ENCODE measurements at regions not wholly inside any gene's neighbourhood (a gene's known extent, or its start where the extent isn't known, plus 50 kb on each side); places are given as distances from the start of the nearest gene placed in this dataset.

DNA sequence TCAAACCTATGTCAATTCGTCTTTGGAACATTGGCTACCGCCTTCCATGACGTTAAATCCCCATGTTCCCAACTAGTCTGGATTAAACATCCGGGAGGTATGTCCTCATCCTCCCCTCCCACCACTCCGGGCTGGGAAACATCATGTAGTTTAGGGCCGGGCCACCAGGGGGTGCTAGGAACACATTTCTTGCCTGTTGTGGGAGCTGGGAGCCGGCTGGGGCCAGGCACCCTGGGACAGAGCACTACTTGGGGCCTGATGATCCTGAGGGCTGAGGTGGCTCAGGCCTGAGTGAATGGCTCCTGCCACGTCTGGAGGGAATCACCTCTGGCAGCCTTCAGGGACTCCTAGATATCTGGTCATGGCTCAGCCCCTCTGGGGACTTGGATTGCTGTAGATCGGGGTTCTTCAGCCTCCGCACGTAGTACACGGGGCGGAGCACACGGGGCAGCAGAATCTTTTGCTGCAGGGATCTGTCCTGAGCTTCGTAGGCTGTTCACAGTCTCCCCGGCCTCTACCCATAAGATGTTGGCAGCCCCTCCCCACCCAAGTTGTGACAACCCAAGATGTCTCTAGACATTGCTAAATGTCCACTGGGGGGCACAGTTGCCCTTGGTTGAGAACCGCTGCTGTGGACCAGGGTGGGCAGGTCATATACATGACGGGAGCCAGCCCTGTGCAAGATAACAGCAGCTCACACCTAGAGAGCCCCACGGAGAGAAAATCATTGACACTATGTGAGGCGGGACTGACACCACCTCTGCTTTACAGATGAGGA, 141.2 kb upstream of the ZNF716 start:
- H3K27me3 Mint-ChIP-seq (ENCODE audit: unreplicated experiment), result no peaks in the 10 kb centered on the region

DNA sequence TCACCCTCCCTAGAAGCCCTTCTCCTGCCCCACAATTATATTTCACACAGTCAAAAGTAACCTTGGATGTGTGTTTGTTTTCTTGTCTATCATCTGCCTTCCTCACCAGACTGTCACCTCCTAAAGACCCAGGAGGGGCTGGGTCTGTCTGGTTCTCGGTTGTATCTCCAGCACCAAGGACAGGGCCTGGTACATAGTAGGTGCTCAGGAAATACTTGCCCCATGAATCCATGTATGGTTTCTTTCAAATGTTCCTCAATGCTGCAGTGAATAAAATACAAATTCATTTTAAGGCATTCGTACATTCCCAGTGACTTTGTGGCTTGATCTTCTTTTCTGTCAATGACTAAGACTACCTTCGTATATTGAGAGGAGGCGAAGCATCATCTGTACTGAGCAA, 122.9 kb upstream of the ZNF716 start:
- no peaks in the 10 kb centered on the region for H3K27me3 Mint-ChIP-seq (ENCODE audit: unreplicated experiment)
- no peak overlapping the region for H3K27ac Mint-ChIP-seq (ENCODE audit: unreplicated experiment)
- no TSS peak for BruUV-seq (replicated peaks)
- CTCF ChIA-PET, result no interaction called here
- peaks cover 27% of the 10 kb centered on the region for H3K9me3 Mint-ChIP-seq (ENCODE audit: low read depth, unreplicated experiment)
- H3K36me3 Mint-ChIP-seq (ENCODE audit: insufficient read depth, unreplicated experiment), result no peaks in the 10 kb centered on the region
- TF ChIP-seq, protein P1, sequence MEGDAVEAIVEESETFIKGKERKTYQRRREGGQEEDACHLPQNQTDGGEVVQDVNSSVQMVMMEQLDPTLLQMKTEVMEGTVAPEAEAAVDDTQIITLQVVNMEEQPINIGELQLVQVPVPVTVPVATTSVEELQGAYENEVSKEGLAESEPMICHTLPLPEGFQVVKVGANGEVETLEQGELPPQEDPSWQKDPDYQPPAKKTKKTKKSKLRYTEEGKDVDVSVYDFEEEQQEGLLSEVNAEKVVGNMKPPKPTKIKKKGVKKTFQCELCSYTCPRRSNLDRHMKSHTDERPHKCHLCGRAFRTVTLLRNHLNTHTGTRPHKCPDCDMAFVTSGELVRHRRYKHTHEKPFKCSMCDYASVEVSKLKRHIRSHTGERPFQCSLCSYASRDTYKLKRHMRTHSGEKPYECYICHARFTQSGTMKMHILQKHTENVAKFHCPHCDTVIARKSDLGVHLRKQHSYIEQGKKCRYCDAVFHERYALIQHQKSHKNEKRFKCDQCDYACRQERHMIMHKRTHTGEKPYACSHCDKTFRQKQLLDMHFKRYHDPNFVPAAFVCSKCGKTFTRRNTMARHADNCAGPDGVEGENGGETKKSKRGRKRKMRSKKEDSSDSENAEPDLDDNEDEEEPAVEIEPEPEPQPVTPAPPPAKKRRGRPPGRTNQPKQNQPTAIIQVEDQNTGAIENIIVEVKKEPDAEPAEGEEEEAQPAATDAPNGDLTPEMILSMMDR (IDR thresholded peaks at IDR 0.05; ENCODE audit: unreplicated experiment), result no peak
- no peak for DNase-seq
- no peak overlapping the region for H3K4me3 Mint-ChIP-seq (ENCODE audit: low read depth, unreplicated experiment)
- H3K4me1 Mint-ChIP-seq (ENCODE audit: low read depth, unreplicated experiment), result no peaks in the 10 kb centered on the region
- intact Hi-C loops (cut with micrococcal nuclease; ENCODE audit: unreplicated experiment), result no loop called here

More for the DNA sequence above, 141.2 kb upstream of the ZNF716 start:
- no peaks in the 10 kb centered on the region for H3K4me1 Mint-ChIP-seq (ENCODE audit: low read depth, unreplicated experiment)
- DNase-seq, result no peak
- no peak overlapping the region for H3K4me3 Mint-ChIP-seq (ENCODE audit: low read depth, unreplicated experiment)
- intact Hi-C loops (cut with micrococcal nuclease; ENCODE audit: unreplicated experiment), result no loop called here
- TF ChIP-seq, protein P1 (IDR thresholded peaks at IDR 0.05; ENCODE audit: unreplicated experiment), result peak; percentile 34
- BruUV-seq (replicated peaks), result no TSS peak
- CTCF ChIA-PET, result no interaction called here
- H3K9me3 Mint-ChIP-seq (ENCODE audit: low read depth, unreplicated experiment), result peaks cover 10% of the 10 kb centered on the region
- no peak overlapping the region for H3K27ac Mint-ChIP-seq (ENCODE audit: unreplicated experiment)
- H3K36me3 Mint-ChIP-seq (ENCODE audit: insufficient read depth, unreplicated experiment), result no peaks in the 10 kb centered on the region

DNA sequence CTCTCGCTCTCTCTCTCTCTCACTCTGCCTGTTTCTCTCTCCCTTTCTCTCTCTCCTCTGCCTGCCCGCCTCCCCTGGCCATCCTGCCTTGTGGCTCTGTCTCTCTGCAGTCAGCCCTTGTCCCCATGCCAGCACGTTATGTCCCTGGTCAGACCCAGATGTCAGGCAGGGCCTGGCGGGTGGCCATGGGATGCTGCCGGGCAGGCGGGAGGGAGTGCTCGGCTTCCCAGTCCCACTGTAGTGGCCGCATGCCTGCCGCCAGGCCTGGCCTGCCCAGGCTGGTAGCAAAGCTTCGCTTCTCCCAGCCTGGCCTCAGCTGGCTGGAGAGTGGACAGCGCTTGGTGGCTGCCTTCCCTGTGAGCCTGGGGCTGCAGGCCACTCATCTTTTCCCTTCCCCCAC, 121.5 kb upstream of the ZNF716 start:
- CTCF ChIA-PET, result no interaction called here
- no peak overlapping the region for H3K4me3 Mint-ChIP-seq (ENCODE audit: low read depth, unreplicated experiment)
- TF ChIP-seq, protein P1 (IDR thresholded peaks at IDR 0.05; ENCODE audit: unreplicated experiment), result no peak
- intact Hi-C loops (cut with micrococcal nuclease; ENCODE audit: unreplicated experiment), result no loop called here
- no peaks in the 10 kb centered on the region for H3K36me3 Mint-ChIP-seq (ENCODE audit: insufficient read depth, unreplicated experiment)
- H3K9me3 Mint-ChIP-seq (ENCODE audit: low read depth, unreplicated experiment), result peaks cover 27% of the 10 kb centered on the region
- no TSS peak for BruUV-seq (replicated peaks)
- H3K27ac Mint-ChIP-seq (ENCODE audit: unreplicated experiment), result no peak overlapping the region
- no peak for DNase-seq
- H3K27me3 Mint-ChIP-seq (ENCODE audit: unreplicated experiment), result no peaks in the 10 kb centered on the region
- no peaks in the 10 kb centered on the region for H3K4me1 Mint-ChIP-seq (ENCODE audit: low read depth, unreplicated experiment)

DNA sequence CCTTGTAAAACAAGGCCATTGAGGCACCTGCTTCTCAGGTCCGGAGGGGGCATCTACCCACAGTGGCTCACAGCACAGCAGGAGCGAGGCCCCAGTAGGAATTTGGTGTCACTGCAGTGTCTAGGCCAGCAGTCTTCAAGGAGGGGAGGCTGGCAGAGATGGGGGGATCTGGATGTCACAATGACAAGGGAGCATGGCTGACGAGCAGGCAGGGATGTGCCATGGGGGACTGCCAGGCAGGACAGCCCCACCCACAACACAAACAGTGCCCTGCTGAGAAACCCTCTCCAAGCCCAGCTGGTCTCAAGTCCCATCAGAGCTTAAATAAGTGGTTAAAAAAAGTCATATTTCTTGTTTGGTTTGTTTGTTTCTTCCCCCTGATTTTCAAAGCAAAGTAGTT, 121.0 kb upstream of the ZNF716 start:
- no TSS peak for BruUV-seq (replicated peaks)
- Mint-ChIP-seq H3K27me3 (ENCODE audit: unreplicated experiment) (no peaks in the 10 kb centered on the region), H3K9me3 (ENCODE audit: low read depth, unreplicated experiment) (peaks cover 32% of the 10 kb centered on the region), H3K4me1 (ENCODE audit: low read depth, unreplicated experiment) (no peaks in the 10 kb centered on the region), H3K27ac (ENCODE audit: unreplicated experiment) (no peak overlapping the region), H3K4me3 (ENCODE audit: low read depth, unreplicated experiment) (no peak overlapping the region), H3K36me3 (ENCODE audit: insufficient read depth, unreplicated experiment) (no peaks in the 10 kb centered on the region)
- CTCF ChIA-PET, result no interaction called here
- intact Hi-C loops (cut with micrococcal nuclease; ENCODE audit: unreplicated experiment), result no loop called here
- TF ChIP-seq, protein P1 (IDR thresholded peaks at IDR 0.05; ENCODE audit: unreplicated experiment), result no peak
- no peak for DNase-seq
